SK-N-MC (cell line): ENCODE measurements at regions not wholly inside any gene's neighbourhood (a gene's known extent, or its start where the extent isn't known, plus 50 kb on each side); places are given as distances from the start of the nearest gene placed in this dataset.

ENCODE experiments used
- DNase-seq: peaks from one replicate; pipeline ENCODE4 v3.0.0-alpha.2; 2011; ENCODE audit warnings: low read depth, low spot score
- H3K27ac ChIP-seq: fragments of 200-600 bp; sonication (generic); 2 replicates; pipeline ENCODE4 v1.5.1; 2016; ENCODE audit warnings: mixed run types
- H3K36me3 ChIP-seq: fragments of 200-600 bp; sonication (generic); 2 replicates; pipeline ENCODE4 v1.6.1; 2017; ENCODE audit warnings: antibody characterized with exemption, low read length, mixed read lengths; ENCODE audit not compliant: insufficient read depth
- H3K4me3 ChIP-seq: fragments of 200-600 bp; sonication (generic); 2 replicates; pipeline ENCODE4 v1.5.1; 2016
- H3K9ac ChIP-seq: fragments of 200-600 bp; sonication (generic); 2 replicates; pipeline ENCODE4 v1.8.0; 2017; ENCODE audit warnings: mixed run types, mixed read lengths; ENCODE audit not compliant: insufficient read length
- H3K9me3 ChIP-seq: fragments of 200-600 bp; sonication (generic); 2 replicates; pipeline ENCODE4 v1.6.1; 2017; ENCODE audit warnings: low read depth, mild to moderate bottlenecking, antibody characterized with exemption, low read length, moderate library complexity, mixed read lengths
- EZH2 ChIP-seq: fragments of 200-600 bp; sonication (generic); IDR thresholded peaks from one replicate; pipeline ENCODE4 v1.6.1; 2017; ENCODE audit warnings: antibody characterized with exemption
- FOXP2 ChIP-seq: optimal IDR thresholded peaks from 2 replicates; pipeline ENCODE3; 2011; ENCODE audit warnings: mild to moderate bottlenecking, moderate library complexity; ENCODE audit not compliant: insufficient read depth; ENCODE audit errors: extremely low read length, control extremely low read depth
- POLR2AphosphoS5 ChIP-seq: IDR thresholded peaks from 2 replicates; pipeline ENCODE4 v1.6.1; 2012; ENCODE audit warnings: mild to moderate bottlenecking, low read depth, low read length, borderline replicate concordance

DNA sequence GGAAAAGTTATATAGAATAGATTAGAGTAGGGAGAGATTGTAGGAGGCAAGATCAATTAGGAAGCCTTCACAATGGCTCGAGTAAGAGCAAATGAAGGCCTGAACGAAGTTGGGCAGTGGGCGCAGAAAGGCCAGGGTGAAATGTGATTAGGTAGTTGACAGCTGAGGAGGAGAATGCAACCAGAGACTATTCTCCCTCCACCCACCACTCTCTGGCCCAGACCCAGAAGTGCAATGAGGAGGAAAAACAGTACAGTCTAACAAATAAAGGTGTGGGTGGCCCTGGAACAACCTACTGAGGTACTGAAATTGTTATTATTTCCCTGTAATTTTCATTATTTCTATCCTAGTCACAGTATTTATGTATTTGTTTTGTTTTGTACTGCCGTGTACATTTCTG, 176.7 kb downstream of the SLC39A8 start:
- H3K9me3 ChIP-seq, result no peaks in the 10 kb centered on the region
- no peak overlapping the region for H3K4me3 ChIP-seq
- no peak overlapping the region for H3K27ac ChIP-seq
- no peak for DNase-seq
- no peak overlapping the region for H3K9ac ChIP-seq
- H3K36me3 ChIP-seq, result no peaks in the 10 kb centered on the region
- no peak for TF ChIP-seq FOXP2
- no peak for TF ChIP-seq POLR2AphosphoS5
- TF ChIP-seq EZH2, result no peak

DNA sequence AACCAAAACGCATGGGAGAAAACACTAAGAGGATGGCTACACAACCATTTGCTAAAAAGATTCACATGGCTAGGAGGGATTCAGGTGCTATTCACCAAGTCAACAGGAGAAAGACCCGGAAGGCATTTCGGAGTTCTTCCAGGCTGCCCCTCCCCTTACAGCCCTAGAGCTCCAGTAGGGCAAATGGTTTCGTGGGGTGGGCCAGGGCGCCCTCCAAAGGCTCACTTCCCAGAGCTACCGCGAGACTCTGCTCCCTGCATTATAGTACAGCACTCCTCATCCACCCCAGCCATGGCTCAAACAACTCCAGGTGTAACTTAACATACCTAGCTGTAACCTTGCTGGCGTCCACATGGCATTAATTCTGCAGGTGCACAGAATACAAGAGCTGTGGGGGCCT, 179.7 kb downstream of the SLC39A8 start:
- TF ChIP-seq FOXP2 (no peak), POLR2AphosphoS5 (no peak), EZH2 (no peak)
- Histone ChIP-seq H3K27ac (no peak overlapping the region), H3K36me3 (no peaks in the 10 kb centered on the region), H3K9ac (no peak overlapping the region), H3K4me3 (no peak overlapping the region), H3K9me3 (no peaks in the 10 kb centered on the region)
- DNase-seq, result no peak

DNA sequence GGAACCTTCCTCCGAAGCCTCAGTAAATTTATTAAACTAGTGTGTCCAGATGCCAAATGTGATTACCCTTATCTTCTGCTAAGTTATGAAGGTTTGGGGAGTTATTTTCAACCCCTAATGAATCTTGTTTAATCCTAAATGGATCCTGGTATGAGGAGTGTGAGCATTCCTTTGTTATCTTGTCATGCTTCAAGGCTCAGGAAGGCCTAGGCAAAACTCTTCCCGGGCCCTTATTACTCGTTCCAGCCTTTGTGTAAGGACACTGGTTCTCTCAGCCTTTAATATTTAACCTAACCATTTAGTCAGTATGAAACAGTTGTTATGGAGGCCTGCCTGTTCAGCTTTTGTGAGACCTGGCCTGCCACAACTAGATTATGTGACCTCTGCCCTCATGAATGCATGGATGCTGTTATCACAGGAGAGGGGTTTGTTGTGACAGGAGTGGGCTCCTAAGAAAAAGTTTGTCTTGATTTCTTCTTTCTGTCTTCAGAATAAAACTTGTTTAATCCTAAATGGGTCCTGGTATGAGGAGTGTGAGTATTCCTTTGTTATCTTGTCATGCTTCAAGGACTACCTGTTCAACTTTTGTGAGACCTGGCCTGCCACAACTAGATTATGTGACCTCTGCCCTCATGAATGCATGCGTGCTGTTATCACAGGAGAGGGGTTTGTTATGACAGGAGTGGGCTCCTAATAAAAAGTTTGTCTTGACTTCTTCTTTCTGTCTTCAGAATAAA, 181.7 kb downstream of the SLC39A8 start:
- H3K9me3 ChIP-seq, result no peaks in the 10 kb centered on the region
- DNase-seq, result no peak
- H3K4me3 ChIP-seq, result no peak overlapping the region
- no peak overlapping the region for H3K27ac ChIP-seq
- H3K9ac ChIP-seq, result no peak overlapping the region
- TF ChIP-seq EZH2 (no peak), POLR2AphosphoS5 (no peak), FOXP2 (no peak)
- no peaks in the 10 kb centered on the region for H3K36me3 ChIP-seq

DNA sequence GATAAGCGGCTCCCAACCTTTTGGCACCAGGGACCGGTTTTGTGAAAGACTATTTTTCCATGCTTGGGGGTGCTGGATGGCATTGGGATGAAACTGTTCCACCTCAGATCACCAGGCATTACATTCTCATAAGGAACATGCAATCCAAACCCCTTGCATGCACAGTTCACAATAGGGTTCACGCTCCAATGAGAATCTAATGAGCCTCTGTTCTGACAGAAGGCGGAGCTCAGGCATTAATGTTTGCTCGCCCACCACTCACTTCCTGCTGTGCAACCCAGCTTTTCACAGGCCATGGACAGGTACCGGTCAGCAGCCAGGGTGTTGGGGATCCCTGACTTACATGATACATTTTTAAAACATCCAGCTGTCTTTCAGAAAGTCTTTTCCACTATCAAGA, 187.3 kb downstream of the SLC39A8 start:
- no peak for DNase-seq
- no peak for TF ChIP-seq FOXP2
- no peak for TF ChIP-seq EZH2
- no peak for TF ChIP-seq POLR2AphosphoS5
- no peak overlapping the region for H3K27ac ChIP-seq
- no peak overlapping the region for H3K9ac ChIP-seq
- no peak overlapping the region for H3K4me3 ChIP-seq
- no peaks in the 10 kb centered on the region for H3K36me3 ChIP-seq
- H3K9me3 ChIP-seq, result no peaks in the 10 kb centered on the region

DNA sequence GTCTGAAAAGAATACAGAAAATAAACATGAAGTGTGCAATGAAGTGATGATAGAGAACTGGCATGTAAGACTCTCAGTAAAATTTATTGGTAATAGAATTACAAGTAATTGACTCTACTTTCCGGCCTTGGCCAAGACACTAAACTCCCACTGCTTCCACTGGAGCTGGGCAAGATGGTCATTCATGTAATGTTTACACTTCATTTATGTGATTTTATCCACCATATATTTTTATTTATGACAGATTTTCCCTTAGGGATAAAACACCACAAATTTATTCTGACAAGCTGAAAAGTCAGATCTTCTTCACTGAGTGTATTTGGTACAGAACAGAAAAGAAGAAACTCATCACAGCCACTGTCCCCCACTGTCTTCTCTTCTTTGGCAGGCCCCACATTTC, 191.9 kb downstream of the SLC39A8 start:
- TF ChIP-seq POLR2AphosphoS5, result no peak
- TF ChIP-seq FOXP2, result no peak
- TF ChIP-seq EZH2, result no peak
- H3K9me3 ChIP-seq, result no peaks in the 10 kb centered on the region
- no peak for DNase-seq
- H3K36me3 ChIP-seq, result no peaks in the 10 kb centered on the region
- no peak overlapping the region for H3K27ac ChIP-seq
- no peak overlapping the region for H3K4me3 ChIP-seq
- H3K9ac ChIP-seq, result no peak overlapping the region

DNA sequence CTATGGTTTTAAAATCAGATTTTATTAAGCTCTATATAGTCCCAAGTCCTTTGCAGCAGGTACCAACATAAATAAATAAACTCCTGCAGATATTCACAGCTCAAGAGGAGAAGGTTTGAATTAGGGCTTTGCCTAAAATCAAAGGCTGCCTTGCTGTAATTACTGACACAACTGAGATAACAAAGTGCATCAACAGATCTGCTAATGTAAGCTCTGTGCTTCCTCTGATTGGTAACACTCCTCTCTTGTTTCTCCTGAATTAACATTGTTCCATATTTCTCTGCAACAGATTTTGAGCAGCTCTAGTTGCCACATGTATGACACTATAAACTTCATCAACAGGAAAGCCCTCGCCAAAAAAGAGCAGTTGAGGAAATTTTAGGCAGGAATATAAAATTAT, 193.6 kb downstream of the SLC39A8 start:
- H3K27ac ChIP-seq, result no peak overlapping the region
- H3K9ac ChIP-seq, result no peak overlapping the region
- H3K36me3 ChIP-seq, result no peaks in the 10 kb centered on the region
- no peak for TF ChIP-seq POLR2AphosphoS5
- no peak for TF ChIP-seq FOXP2
- no peak for TF ChIP-seq EZH2
- no peaks in the 10 kb centered on the region for H3K9me3 ChIP-seq
- no peak overlapping the region for H3K4me3 ChIP-seq
- no peak for DNase-seq

DNA sequence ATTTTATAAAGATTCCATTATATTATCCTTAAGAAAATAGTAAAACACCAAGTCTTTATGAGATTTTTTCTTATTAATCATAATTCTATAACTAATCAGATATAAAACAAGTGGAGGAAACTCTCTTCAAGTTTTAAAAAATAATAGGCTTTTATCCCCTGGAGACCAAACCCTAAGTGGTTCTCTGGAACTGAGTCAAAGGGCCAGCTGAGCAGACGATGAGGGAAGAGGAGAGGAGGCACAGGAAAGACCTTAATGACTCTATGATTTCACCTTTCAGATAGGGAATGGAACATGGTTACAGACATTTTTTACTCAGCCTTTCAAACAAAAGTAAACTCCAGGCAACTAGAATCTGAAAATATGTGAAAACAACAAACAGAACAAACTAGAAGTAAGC, 201.8 kb downstream of the SLC39A8 start:
- Histone ChIP-seq H3K9ac (no peak overlapping the region), H3K9me3 (no peaks in the 10 kb centered on the region)
- no peak for TF ChIP-seq FOXP2
- TF ChIP-seq POLR2AphosphoS5, result no peak
- TF ChIP-seq EZH2, result no peak

DNA sequence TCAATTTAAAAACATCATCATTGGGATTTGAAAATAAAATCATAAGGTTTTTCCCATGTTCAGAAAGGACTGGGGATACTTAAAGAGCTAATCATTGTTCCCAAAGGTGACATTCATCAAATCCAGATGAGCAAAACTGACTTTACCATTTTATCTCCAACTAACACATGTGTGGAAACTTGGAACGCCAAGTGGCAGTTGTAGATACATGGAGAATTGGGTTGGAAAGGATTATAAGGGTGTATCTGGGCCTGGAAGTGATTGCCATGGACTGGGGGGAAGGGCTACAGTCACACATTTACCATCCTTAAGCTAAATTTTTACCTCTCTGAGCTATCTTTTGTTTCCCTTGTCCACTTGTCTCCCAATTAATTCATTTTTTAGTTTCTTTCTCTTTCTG, 203.4 kb downstream of the SLC39A8 start:
- H3K4me3 ChIP-seq, result no peak overlapping the region
- no peak for DNase-seq
- TF ChIP-seq EZH2 (no peak), FOXP2 (no peak), POLR2AphosphoS5 (no peak)
- H3K9me3 ChIP-seq, result no peaks in the 10 kb centered on the region
- no peak overlapping the region for H3K27ac ChIP-seq
- H3K9ac ChIP-seq, result no peak overlapping the region
- H3K36me3 ChIP-seq, result no peaks in the 10 kb centered on the region

More for the DNA sequence above, 201.8 kb downstream of the SLC39A8 start:
- DNase-seq, result peak; percentile 12
- no peak overlapping the region for H3K4me3 ChIP-seq
- no peaks in the 10 kb centered on the region for H3K36me3 ChIP-seq
- H3K27ac ChIP-seq, result no peak overlapping the region

DNA sequence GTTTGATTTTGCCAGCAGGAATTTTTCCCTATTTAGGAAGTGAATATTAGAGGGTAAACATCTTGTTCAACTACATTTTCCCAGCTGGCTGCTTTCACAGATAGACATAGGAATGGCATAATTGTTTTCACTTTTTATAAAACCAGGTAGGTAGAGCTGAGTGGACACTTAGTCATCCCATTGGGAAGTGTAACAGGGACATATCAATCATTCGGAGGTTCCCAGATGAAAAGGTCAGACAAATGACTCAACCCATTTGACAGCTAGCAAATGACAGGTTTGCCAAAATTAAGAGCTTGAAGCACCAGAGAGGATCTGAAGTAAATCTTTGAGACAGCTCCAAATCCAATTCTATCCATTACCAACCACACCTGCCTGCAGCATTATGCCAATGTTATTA, 205.3 kb downstream of the SLC39A8 start:
- no peak for TF ChIP-seq EZH2
- H3K27ac ChIP-seq, result no peak overlapping the region
- H3K36me3 ChIP-seq, result no peaks in the 10 kb centered on the region
- H3K4me3 ChIP-seq, result no peak overlapping the region
- no peak overlapping the region for H3K9ac ChIP-seq
- DNase-seq, result no peak
- no peaks in the 10 kb centered on the region for H3K9me3 ChIP-seq
